ENCODE measurements at regions not wholly inside any gene's neighbourhood (a gene's known extent, or its start where the extent isn't known, plus 50 kb on each side); places are given as distances from the start of the nearest gene placed in this dataset.

- TF ChIP-seq ZNF462 (CRISPR knock-in tag; IDR thresholded peaks at IDR 0.05) = no peak
Measured at GRCh38 chr13:105105471-105105870, 1430.0 kb downstream of the EFNB2 start (continued).

- DNase-seq (ENCODE audit: low spot score) = no peak
- Histone ChIP-seq H3K4me2 (no peak overlapping the region), H3K36me3 (ENCODE audit: insufficient read depth) (no peaks in the 10 kb centered on the region), H3F3A (replicated peaks; ENCODE audit: low read depth) (no peaks in the 10 kb centered on the region), H3K79me2 (replicated peaks; ENCODE audit: insufficient read depth) (no peaks in the 10 kb centered on the region), H3K27me3 (ENCODE audit: insufficient read depth) (no peaks in the 10 kb centered on the region), H4K20me1 (replicated peaks; ENCODE audit: insufficient read depth) (no peaks in the 10 kb centered on the region), H3K27ac (ENCODE audit: low read depth) (no peak overlapping the region), H2AFZ (no peak overlapping the region), H3K4me1 (ENCODE audit: insufficient read depth) (no peaks in the 10 kb centered on the region), H3K9me2 (ENCODE audit: insufficient read depth) (no peaks in the 10 kb centered on the region), H3K4me3 (no peak overlapping the region)
- no peak overlapping the region for H3K27ac Mint-ChIP-seq
- H3K27me3 Mint-ChIP-seq (ENCODE audit: insufficient read depth, low read depth, poor library complexity) = no peaks in the 10 kb centered on the region
- no peaks in the 10 kb centered on the region for H3K36me3 Mint-ChIP-seq (ENCODE audit: low read depth)
- no peaks in the 10 kb centered on the region for H3K9me3 Mint-ChIP-seq
- H3K4me1 Mint-ChIP-seq = peaks cover 2% of the 10 kb centered on the region; the same call in 2 of the 3 replicates
- no peak for ATAC-seq
- H3K4me3 Mint-ChIP-seq = no peak overlapping the region
- TF ChIP-seq ZNF462 (CRISPR knock-in tag; IDR thresholded peaks at IDR 0.05) = no peak
- TF ChIP-seq STAT1 (IDR thresholded peaks at IDR 0.05; ENCODE audit: unreplicated experiment) = no peak
- TF ChIP-seq JUNB (IDR thresholded peaks at IDR 0.05; ENCODE audit: unreplicated experiment) = no peak
- no peak for TF ChIP-seq CTCF (conservative IDR thresholded peaks at IDR 0.05; ENCODE audit: low read depth in 2 of 2)
- TF ChIP-seq NANOG (IDR thresholded peaks at IDR 0.05; ENCODE audit: borderline replicate concordance) = no peak
Measured at GRCh38 chr13:105097521-105097920, 1437.9 kb downstream of the EFNB2 start.

Measured in GM23338 (cell line).